OCI-LY1 (cell line): ENCODE measurements at regions not wholly inside any gene's neighbourhood (a gene's known extent, or its start where the extent isn't known, plus 50 kb on each side); places are given as distances from the start of the nearest gene placed in this dataset.

Experiments
- H2AFZ ChIP-seq: fragments of 200-600 bp; sonication (generic), shearing (Covaris generic); 2 replicates; pipeline ENCODE4 v1.6.0; 2014; ENCODE audit warnings: antibody characterized with exemption, mild to moderate bottlenecking, low read length
- H3F3A ChIP-seq: fragments of 200-600 bp; sonication (generic), shearing (Covaris generic); 2 replicates; pipeline ENCODE4 v1.6.0; 2014; ENCODE audit warnings: mild to moderate bottlenecking, antibody characterized with exemption, low read length, moderate library complexity; ENCODE audit not compliant: insufficient read depth
- H3K27ac ChIP-seq: fragments of 200-600 bp; sonication (generic); 2 replicates; pipeline ENCODE4 v1.5.1; 2014; ENCODE audit warnings: low read length, mixed run types, mild to moderate bottlenecking, low read depth; ENCODE audit not compliant: poor library complexity, severe bottlenecking
- H3K27me3 ChIP-seq: fragments of 200-600 bp; sonication (generic); 2 replicates; pipeline ENCODE4 v1.6.0; 2014; ENCODE audit warnings: antibody characterized with exemption, mild to moderate bottlenecking, low read length, moderate library complexity; ENCODE audit not compliant: insufficient read depth
- H3K36me3 ChIP-seq: fragments of 200-600 bp; sonication (generic); 2 replicates; pipeline ENCODE4 v1.6.1; 2014; ENCODE audit warnings: mild to moderate bottlenecking, antibody characterized with exemption, low read length, moderate library complexity, mixed read lengths; ENCODE audit not compliant: insufficient read depth
- H3K4me1 ChIP-seq: fragments of 200-600 bp; sonication (generic); 2 replicates; pipeline ENCODE4 v1.5.1; 2014; ENCODE audit warnings: mild to moderate bottlenecking, low read length, moderate library complexity; ENCODE audit not compliant: insufficient read depth, severe bottlenecking
- H3K4me2 ChIP-seq: fragments of 200-600 bp; sonication (generic), shearing (Covaris generic); 2 replicates; pipeline ENCODE4 v1.6.1; 2014; ENCODE audit warnings: low read length
- H3K4me3 ChIP-seq: fragments of 200-600 bp; sonication (generic); 2 replicates; pipeline ENCODE4 v1.5.1; 2014; ENCODE audit warnings: low read length, low read depth, mild to moderate bottlenecking, mixed read lengths; ENCODE audit not compliant: poor library complexity, severe bottlenecking
- H3K79me2 ChIP-seq: fragments of 200-600 bp; shearing (Covaris generic); 2 replicates; pipeline ENCODE4 v1.6.1; 2016; ENCODE audit warnings: mixed run types, low read length, mixed read lengths; ENCODE audit not compliant: insufficient read depth
- H3K9ac ChIP-seq: fragments of 200-600 bp; sonication (generic), shearing (Covaris generic); 2 replicates; pipeline ENCODE4 v1.6.1; 2014; ENCODE audit warnings: mild to moderate bottlenecking, low read length, mixed read lengths
- H3K9me2 ChIP-seq: fragments of 200-600 bp; sonication (generic), shearing (Covaris generic); 2 replicates; pipeline ENCODE4 v1.6.1; 2014; ENCODE audit warnings: low read depth, mild to moderate bottlenecking, low read length, mixed read lengths
- H3K9me3 ChIP-seq: fragments of 200-600 bp; shearing (Covaris generic); 2 replicates; pipeline ENCODE4 v1.6.1; 2014; ENCODE audit warnings: low read length, mixed read lengths
- H4K20me1 ChIP-seq: fragments of 200-600 bp; sonication (generic), shearing (Covaris generic); 2 replicates; pipeline ENCODE4 v1.6.0; 2016; ENCODE audit warnings: mild to moderate bottlenecking, low read length; ENCODE audit not compliant: insufficient read depth
- CTCF ChIP-seq: fragments of 200-600 bp; sonication (generic), shearing (Covaris generic); IDR thresholded peaks from 2 replicates; pipeline ENCODE4 v1.5.1; 2017; ENCODE audit warnings: mild to moderate bottlenecking, antibody characterized with exemption, low read length, moderate library complexity, mixed read lengths
- EZH2 ChIP-seq: fragments of 200-600 bp; sonication (generic), shearing (Covaris generic); IDR thresholded peaks from 2 replicates; pipeline ENCODE4 v1.8.0; 2017; ENCODE audit warnings: borderline replicate concordance, mixed run types, mild to moderate bottlenecking, antibody characterized with exemption, low read length, moderate library complexity, mixed read lengths

DNA sequence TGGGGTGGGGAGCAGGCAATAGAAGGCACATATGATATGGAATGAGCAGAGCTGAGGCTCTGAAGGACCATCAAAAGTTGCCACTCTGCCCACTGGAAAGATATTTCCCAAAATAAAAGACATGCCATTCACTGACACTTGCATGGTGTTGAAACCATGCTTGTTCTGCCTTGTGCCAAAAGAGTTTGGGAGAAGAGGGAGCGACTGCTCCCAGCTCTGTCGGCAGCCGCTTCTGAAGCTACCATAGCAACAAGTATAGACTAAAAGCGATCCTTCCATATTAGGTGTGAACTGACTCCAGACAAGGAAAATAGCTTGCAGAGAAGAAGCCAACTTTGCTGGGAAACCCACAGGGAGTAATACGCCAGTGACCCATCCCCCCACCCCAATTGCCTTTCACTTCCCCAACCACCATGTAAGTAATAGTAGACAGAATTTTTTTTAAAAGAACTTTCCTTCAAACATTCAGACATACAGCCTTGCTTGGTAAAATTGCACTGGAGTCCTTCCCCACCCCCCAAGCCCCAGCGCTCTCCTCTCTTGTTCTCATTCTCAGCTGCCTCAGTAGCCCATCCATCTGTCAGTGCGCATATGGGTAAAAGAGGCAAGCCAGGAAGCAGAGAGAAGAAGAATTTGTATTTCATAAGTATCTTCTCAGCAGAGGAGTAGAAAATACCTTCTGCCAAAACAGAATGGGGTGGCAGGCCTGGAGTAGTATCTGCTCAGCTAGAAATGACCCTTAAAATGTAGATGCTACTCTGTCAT lies 263.7 kb downstream of the OMA1 start:
- Histone ChIP-seq H3F3A (no peaks in the 10 kb centered on the region), H3K4me2 (no peak overlapping the region), H3K9me2 (no peaks in the 10 kb centered on the region), H3K4me1 (no peaks in the 10 kb centered on the region), H3K27ac (no peak overlapping the region), H3K4me3 (no peak overlapping the region), H3K9ac (no peak overlapping the region), H3K36me3 (no peaks in the 10 kb centered on the region), H2AFZ (no peak overlapping the region), H3K27me3 (no peaks in the 10 kb centered on the region), H3K9me3 (no peaks in the 10 kb centered on the region), H3K79me2 (no peaks in the 10 kb centered on the region), H4K20me1 (no peaks in the 10 kb centered on the region)
- no peak for TF ChIP-seq CTCF
- no peak for TF ChIP-seq EZH2

DNA sequence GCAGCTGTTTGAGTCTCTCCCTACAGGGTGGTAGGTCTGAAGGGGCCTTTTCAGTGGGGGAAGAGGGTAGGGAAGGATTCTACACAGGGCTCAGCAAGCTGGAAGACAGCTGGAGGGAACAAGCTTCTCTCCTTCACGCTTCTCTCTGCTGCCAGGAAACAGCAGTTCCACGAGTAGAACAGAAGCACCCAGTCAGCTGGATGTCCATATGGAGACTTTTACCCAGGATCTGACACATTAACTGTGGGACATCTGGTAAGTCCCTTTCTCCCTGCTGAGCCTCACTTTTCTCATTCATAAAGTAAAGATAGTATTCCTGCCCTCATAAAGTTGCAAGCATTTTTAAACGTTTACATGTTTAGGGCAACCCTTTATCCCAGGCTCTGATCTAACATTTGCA lies 280.3 kb downstream of the OMA1 start:
- H2AFZ ChIP-seq: no peak overlapping the region
- H3K4me3 ChIP-seq: no peak overlapping the region
- no peak overlapping the region for H3K27ac ChIP-seq
- no peaks in the 10 kb centered on the region for H3F3A ChIP-seq
- H3K9me2 ChIP-seq: no peaks in the 10 kb centered on the region
- H3K36me3 ChIP-seq: no peaks in the 10 kb centered on the region
- no peaks in the 10 kb centered on the region for H3K27me3 ChIP-seq
- TF ChIP-seq EZH2 (no peak), CTCF (no peak)
- no peaks in the 10 kb centered on the region for H3K79me2 ChIP-seq
- no peaks in the 10 kb centered on the region for H3K4me1 ChIP-seq
- no peak overlapping the region for H3K9ac ChIP-seq
- H3K4me2 ChIP-seq: no peak overlapping the region
- H4K20me1 ChIP-seq: no peaks in the 10 kb centered on the region
- no peaks in the 10 kb centered on the region for H3K9me3 ChIP-seq

- Histone ChIP-seq H3K27me3 (no peaks in the 10 kb centered on the region), H4K20me1 (no peaks in the 10 kb centered on the region), H3K4me3 (no peak overlapping the region), H3K4me2 (no peak overlapping the region), H3K4me1 (no peaks in the 10 kb centered on the region), H3K9ac (no peak overlapping the region), H3K9me3 (no peaks in the 10 kb centered on the region), H3K27ac (no peak overlapping the region), H2AFZ (no peak overlapping the region), H3F3A (no peaks in the 10 kb centered on the region), H3K79me2 (no peaks in the 10 kb centered on the region), H3K9me2 (no peaks in the 10 kb centered on the region), H3K36me3 (no peaks in the 10 kb centered on the region)
- TF ChIP-seq EZH2: no peak
- no peak for TF ChIP-seq CTCF
Observed at GRCh38 chr1:58264462-58264861, 282.1 kb downstream of the OMA1 start.
